Muscle layer of colon (tissue), 2 donors: ENCODE measurements at regions not wholly inside any gene's neighbourhood (a gene's known extent, or its start where the extent isn't known, plus 50 kb on each side); places are given as distances from the start of the nearest gene placed in this dataset.

Experiments
- H3K27ac ChIP-seq: one replicate; pipeline ENCODE4 v1.7.0; 2013; ENCODE audit warnings: low read depth, mild to moderate bottlenecking, low read length, moderate library complexity
- H3K27me3 ChIP-seq, 2 donors: one replicate each; pipeline ENCODE4 v1.7.0; 2013; ENCODE audit warnings: low read length in 2 of 2, mild to moderate bottlenecking in 2 of 2; ENCODE audit not compliant: insufficient read depth in 2 of 2, control insufficient read depth in 1 of 2
- H3K36me3 ChIP-seq: one replicate; pipeline ENCODE4 v1.7.0; 2013; ENCODE audit warnings: mild to moderate bottlenecking, low read length; ENCODE audit not compliant: insufficient read depth
- H3K4me1 ChIP-seq: one replicate; pipeline ENCODE4 v1.7.0; 2013; ENCODE audit warnings: mild to moderate bottlenecking, low read length; ENCODE audit not compliant: insufficient read depth
- H3K4me3 ChIP-seq, 2 donors: one replicate each; pipeline ENCODE4 v1.7.0; 2013; ENCODE audit warnings: low read length in 2 of 2, low read depth in 1 of 2, mild to moderate bottlenecking in 1 of 2, moderate library complexity in 1 of 2
- H3K9ac ChIP-seq: one replicate; pipeline ENCODE4 v1.7.0; 2013; ENCODE audit warnings: low read length
- H3K9me3 ChIP-seq: one replicate; pipeline ENCODE4 v1.7.0; 2013; ENCODE audit warnings: mild to moderate bottlenecking, low read length
- donor health status: abdominal sarcoma.
- donor health status: Adenocarcinoma of cecum.

DNA sequence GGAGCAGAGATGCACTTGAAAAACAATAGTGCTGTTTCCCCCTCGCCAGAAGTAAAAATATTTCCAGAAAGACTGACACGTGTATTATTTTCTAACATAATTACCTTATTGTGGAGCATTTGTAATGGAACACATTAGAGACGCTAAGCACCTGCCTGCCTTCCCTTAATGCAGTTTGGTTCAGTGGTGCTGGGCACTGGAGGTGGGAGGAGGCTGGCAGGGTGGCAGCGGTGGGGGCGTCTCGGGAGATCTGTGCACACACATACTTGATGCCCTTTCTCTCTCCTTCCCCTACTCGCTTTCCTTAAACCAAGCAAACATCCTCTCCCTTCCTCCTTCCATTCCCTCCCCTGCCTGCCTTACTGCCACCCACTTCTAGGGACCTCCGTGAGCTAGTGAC, 156.6 kb upstream of the SDK2 start:
- no peaks in the 10 kb centered on the region for H3K9me3 ChIP-seq
- no peaks in the 10 kb centered on the region for H3K36me3 ChIP-seq
- no peak overlapping the region for H3K9ac ChIP-seq
- H3K4me1 ChIP-seq = no peaks in the 10 kb centered on the region
- no peaks in the 10 kb centered on the region for H3K27me3 ChIP-seq
- no peak overlapping the region for H3K4me3 ChIP-seq
- no peak overlapping the region for H3K27ac ChIP-seq

- H3K4me3 ChIP-seq = no peak overlapping the region
- H3K27ac ChIP-seq = no peak overlapping the region
- H3K36me3 ChIP-seq = no peaks in the 10 kb centered on the region
- no peaks in the 10 kb centered on the region for H3K4me1 ChIP-seq
- no peaks in the 10 kb centered on the region for H3K27me3 ChIP-seq
- H3K9me3 ChIP-seq = no peaks in the 10 kb centered on the region
- no peak overlapping the region for H3K9ac ChIP-seq
Observed at GRCh38 chr17:73801455-73802100, 157.3 kb upstream of the SDK2 start.

- no peak overlapping the region for H3K9ac ChIP-seq
- no peaks in the 10 kb centered on the region for H3K9me3 ChIP-seq
- no peaks in the 10 kb centered on the region for H3K4me1 ChIP-seq
- H3K27ac ChIP-seq = no peak overlapping the region
- no peaks in the 10 kb centered on the region for H3K27me3 ChIP-seq
- no peak overlapping the region for H3K4me3 ChIP-seq
- no peaks in the 10 kb centered on the region for H3K36me3 ChIP-seq
Observed at GRCh38 chr17:73802314-73802713, 158.1 kb upstream of the SDK2 start.

DNA sequence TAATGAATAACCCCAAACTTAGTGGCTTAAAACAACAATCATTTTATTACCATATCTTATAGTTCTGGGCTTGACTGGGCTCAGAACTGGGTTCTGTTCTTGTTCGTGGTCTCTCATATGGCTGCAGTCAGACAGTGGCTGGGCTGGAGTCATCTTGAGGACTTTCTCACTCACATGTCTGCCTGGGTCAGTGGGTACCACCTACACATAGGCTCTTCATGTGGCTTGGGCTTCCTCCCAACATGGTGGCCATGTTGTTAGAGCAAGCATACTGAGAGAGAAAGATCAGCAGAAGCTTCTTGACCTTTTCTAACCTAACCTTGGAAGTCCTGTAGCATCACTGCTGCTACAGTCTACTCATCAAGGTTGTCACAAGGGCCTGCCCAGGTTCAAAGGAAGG, 158.6 kb upstream of the SDK2 start:
- no peak overlapping the region for H3K27ac ChIP-seq
- no peaks in the 10 kb centered on the region for H3K36me3 ChIP-seq
- H3K9me3 ChIP-seq = no peaks in the 10 kb centered on the region
- no peak overlapping the region for H3K9ac ChIP-seq
- no peaks in the 10 kb centered on the region for H3K4me1 ChIP-seq
- no peak overlapping the region for H3K4me3 ChIP-seq
- H3K27me3 ChIP-seq = no peaks in the 10 kb centered on the region

DNA sequence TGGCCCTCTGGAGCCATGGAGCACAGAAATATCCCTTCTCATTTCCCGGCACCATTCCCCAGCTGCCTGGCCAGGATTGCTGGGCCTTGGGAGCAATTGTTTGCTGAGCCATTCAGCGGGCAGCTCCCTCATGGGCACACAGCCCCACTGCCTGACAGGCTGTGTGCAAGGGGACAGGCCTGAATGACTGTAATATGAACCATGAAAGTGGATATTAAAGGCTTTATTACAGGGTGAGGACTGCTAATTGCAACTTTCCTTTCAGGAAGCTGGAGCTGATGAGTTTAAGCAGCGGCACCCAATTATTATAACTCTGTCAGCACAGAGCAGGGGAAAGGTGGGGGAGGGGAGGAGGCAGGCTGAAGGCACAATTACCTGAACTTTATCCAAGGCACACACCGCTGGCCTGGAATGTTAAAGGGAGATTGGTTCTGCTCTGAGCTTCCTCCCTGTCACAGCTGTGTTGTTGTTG, 159.8 kb upstream of the SDK2 start:
- Histone ChIP-seq H3K4me1 (no peaks in the 10 kb centered on the region), H3K27ac (no peak overlapping the region), H3K9ac (no peak overlapping the region), H3K36me3 (no peaks in the 10 kb centered on the region), H3K4me3 (no peak overlapping the region), H3K9me3 (no peaks in the 10 kb centered on the region), H3K27me3 (no peaks in the 10 kb centered on the region)

GRCh38 chr17:73806768-73807167, 162.5 kb upstream of the SDK2 start:
- H3K4me3 ChIP-seq = no peak overlapping the region
- no peaks in the 10 kb centered on the region for H3K27me3 ChIP-seq
- no peaks in the 10 kb centered on the region for H3K36me3 ChIP-seq
- H3K27ac ChIP-seq = no peak overlapping the region
- no peaks in the 10 kb centered on the region for H3K4me1 ChIP-seq
- H3K9me3 ChIP-seq = no peaks in the 10 kb centered on the region
- H3K9ac ChIP-seq = no peak overlapping the region

- Histone ChIP-seq H3K27me3 (peaks cover 0 to 4% of the 10 kb centered on the region in 2 donors), H3K4me3 (no peak overlapping the region), H3K9me3 (no peaks in the 10 kb centered on the region), H3K9ac (no peak overlapping the region), H3K36me3 (no peaks in the 10 kb centered on the region), H3K4me1 (no peaks in the 10 kb centered on the region), H3K27ac (no peak overlapping the region)
Observed at GRCh38 chr17:73813201-73813600, 169.0 kb upstream of the SDK2 start.

DNA sequence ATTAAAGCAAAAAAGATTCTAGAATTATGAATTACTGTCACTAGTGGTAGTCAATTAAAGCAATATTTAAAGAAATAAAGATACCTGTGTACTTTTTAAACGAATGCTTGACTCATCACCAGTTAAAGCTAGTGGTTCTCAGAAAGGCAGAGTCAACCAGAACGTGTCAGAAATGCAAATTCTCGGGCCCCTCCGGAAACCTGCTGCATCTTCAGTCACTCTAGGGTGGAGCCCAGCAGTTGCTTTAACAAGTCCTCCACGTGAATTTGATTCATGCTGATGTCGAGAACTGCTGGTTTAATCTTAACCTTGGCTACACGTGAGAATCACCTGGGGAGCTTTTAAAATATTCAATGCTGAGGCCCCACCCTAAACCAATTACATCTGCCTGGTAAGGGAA, 169.8 kb upstream of the SDK2 start:
- H3K4me3 ChIP-seq = no peak overlapping the region
- peaks cover 0 to 4% of the 10 kb centered on the region in 2 donors for H3K27me3 ChIP-seq
- H3K36me3 ChIP-seq = no peaks in the 10 kb centered on the region
- H3K9ac ChIP-seq = no peak overlapping the region
- H3K27ac ChIP-seq = no peak overlapping the region
- H3K4me1 ChIP-seq = no peaks in the 10 kb centered on the region
- H3K9me3 ChIP-seq = no peaks in the 10 kb centered on the region

DNA sequence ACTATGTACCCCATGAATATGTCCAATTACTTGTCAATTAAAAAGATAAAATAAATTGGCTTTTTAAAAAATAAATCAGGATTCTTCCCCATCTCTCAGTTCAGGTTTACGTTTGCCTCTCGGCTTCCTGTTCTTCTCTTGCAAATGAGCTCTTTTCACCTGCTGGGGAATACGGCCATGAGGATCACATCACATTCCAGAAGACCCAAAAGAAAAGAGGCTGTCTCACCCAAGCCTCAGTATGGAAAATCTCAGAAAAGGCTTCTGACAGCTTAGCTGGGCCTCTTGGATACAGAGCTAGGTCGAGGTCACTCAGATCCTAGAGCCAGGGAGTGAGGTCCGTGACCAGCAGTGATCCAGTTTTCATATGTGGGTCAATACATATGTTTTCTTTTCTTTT, 171.2 kb upstream of the SDK2 start:
- H3K36me3 ChIP-seq = no peaks in the 10 kb centered on the region
- no peaks in the 10 kb centered on the region for H3K4me1 ChIP-seq
- no peak overlapping the region for H3K9ac ChIP-seq
- H3K9me3 ChIP-seq = no peaks in the 10 kb centered on the region
- no peak overlapping the region for H3K4me3 ChIP-seq
- peaks cover 0 to 4% of the 10 kb centered on the region in 2 donors for H3K27me3 ChIP-seq
- no peak overlapping the region for H3K27ac ChIP-seq

DNA sequence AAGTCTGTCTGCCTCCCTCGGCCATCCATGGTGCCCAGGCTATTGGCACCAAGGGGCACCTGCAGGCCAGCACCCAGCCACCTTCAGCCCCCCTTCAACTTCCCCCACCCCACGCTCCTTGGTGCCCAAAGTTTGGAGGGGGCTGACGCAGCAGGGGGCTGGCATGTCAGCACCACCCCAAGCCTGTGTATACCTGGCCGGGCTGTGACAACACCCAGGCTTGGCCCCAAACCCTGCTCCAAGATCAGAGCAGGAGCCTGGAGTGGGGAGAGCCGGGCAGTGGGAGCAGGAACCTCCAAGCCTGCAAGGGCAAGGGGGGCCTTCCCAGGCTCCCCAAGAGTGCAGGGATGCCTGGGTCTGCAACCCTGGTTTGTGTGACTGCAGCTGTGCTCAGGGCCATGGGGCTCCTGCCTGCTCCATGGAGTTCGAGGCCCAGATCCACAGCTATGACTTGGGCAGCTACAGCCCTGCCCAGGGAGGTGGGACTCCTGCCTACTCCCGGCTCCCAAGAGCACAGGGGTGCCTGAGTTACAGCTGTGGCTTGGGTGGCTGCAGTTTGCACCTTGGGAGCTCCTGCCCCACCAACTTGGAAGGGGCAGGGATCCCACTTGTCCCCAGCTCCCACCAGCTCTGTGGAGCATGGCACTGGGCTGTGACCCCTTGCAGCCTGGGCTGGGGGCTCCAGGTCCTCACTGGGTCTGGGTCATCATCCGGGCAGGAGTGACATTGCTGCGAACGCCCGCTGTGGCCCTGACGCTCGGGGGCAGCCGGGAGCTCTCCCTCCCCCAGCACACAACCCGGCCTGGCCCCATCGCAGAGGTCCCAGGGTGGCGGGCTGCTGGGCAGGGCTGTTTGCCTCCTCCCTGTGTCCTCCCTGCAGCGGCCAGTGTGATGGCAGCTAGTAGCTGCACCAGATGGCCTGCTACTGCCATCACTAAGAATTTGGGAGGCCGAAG, 175.5 kb upstream of the SDK2 start:
- Histone ChIP-seq H3K4me1 (no peaks in the 10 kb centered on the region), H3K9me3 (no peaks in the 10 kb centered on the region), H3K4me3 (no peak overlapping the region), H3K36me3 (no peaks in the 10 kb centered on the region), H3K9ac (no peak overlapping the region), H3K27me3 (peaks cover 0 to 6% of the 10 kb centered on the region in 2 donors), H3K27ac (no peak overlapping the region)

DNA sequence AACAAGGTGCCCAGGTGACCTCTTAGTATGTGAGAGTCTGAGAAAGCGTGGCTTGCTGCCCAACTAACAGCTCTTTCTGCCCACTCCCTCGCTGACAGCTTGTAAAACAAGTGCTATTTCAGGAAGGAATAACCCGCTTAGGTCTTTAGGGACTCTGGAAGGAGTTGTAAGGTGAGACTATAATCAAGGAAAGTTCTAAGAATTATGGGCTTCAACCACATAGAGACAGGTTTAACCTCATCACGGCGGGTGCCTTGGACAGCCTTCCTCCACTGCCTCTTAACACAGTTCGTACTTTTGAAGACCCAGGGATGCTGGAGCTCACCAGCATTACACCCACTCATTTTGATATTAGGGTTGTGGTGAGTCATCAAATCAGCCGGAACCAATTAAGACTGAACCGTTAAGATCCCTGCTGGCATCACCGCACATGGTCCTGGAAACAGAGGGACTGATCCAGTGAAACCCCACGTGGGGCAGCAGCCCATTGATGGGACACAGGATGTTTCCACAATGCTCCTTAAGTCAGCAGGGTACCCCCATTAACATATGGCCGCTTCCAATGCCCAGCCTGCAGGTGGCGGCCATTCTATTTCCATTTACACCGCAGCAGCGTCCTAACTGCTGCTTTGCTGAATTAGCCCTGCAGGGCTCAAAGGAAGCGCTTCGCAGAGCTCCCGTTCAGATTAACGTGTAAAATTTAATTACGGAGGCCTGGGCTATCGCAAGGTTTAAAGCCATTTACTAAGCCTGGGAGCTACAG, 176.6 kb upstream of the SDK2 start:
- no peak overlapping the region for H3K4me3 ChIP-seq
- peaks cover 0 to 6% of the 10 kb centered on the region in 2 donors for H3K27me3 ChIP-seq
- no peak overlapping the region for H3K27ac ChIP-seq
- no peaks in the 10 kb centered on the region for H3K9me3 ChIP-seq
- no peak overlapping the region for H3K9ac ChIP-seq
- H3K4me1 ChIP-seq = no peaks in the 10 kb centered on the region
- no peaks in the 10 kb centered on the region for H3K36me3 ChIP-seq
